Fibroblast of skin of right quadriceps (primary cell): ENCODE measurements at regions not wholly inside any gene's neighbourhood (a gene's known extent, or its start where the extent isn't known, plus 50 kb on each side); places are given as distances from the start of the nearest gene placed in this dataset.

ENCODE experiments used
- DNase-seq: peaks from one replicate; pipeline ENCODE4 v3.0.0-alpha.2; 2013

DNA sequence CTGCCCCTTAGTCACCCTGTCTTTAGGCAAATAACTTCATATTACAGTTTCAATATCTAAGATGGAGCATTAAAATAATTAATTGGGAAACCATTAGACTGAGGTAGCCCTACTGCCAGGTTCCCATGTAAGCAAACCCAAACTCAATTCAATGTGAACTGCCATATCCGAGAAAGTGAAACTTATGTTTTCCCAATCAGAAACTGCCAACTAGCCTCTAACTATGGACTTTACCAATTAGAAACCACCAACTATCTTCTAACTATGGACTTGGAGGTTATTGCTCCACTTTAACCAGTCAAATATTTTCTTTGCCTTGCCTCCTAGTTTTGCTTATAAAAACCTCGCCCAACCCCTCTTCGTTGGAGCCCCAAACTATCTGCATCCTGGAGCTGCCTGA lies 218.5 kb downstream of the ENC1 start:
- DNase-seq, result no peak

DNA sequence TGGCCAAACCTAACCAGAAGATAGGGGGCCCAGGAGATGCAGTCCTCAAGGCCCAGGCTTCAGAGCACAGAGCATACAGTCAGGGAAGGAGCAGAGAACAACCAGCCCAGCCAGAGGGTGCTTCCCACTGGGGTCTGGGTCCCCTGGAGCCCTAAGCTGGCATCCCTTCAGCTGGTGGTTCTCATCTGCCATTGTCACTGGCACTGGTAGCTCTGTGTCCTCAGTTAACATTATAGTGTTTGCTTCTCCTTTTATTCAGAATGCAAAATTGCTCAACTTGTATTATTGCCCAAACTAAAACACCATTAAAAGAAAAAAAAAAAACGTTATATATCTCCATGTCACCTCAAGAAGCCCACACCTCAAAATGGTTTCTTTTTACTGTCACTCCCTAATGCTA lies 219.2 kb downstream of the ENC1 start:
- DNase-seq, result no peak

DNA sequence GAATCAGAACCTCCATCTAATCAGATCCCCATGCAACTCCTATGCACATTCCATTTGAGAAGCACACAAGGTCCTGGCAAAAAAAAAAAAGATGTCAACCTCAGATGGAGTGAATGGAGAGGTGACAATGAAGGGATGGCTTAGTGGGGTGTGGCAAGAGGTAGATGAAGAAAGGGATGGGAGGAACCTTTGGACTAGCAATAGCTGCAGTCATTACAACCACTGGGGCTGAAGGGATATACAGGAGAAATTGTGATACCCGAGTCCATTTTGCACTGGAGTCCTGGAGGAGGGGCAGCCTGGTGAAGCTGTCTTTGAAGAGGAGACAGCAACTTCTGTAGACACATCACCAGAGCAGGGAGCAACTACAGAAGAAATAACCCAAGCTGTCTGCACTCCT lies 219.6 kb downstream of the ENC1 start:
- no peak for DNase-seq

DNA sequence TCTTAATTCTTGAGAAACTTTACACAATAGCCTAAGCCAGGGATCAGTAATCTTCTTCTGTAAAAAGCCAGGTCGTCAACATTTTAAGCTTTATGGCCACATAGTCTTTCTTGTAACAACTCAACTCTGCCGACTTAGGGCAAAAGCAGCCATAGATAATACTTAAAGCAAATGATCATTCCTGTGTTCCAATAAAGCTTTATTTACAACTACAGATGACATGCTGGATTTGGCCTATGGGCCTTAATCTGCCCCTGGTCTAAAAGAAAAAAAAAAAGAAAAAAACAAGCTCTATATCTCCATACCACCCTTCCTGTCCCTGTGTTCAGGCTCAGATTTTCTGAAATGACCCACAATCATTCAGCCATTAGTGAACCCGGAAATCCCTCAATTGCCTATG lies 220.3 kb downstream of the ENC1 start:
- DNase-seq, result no peak

DNA sequence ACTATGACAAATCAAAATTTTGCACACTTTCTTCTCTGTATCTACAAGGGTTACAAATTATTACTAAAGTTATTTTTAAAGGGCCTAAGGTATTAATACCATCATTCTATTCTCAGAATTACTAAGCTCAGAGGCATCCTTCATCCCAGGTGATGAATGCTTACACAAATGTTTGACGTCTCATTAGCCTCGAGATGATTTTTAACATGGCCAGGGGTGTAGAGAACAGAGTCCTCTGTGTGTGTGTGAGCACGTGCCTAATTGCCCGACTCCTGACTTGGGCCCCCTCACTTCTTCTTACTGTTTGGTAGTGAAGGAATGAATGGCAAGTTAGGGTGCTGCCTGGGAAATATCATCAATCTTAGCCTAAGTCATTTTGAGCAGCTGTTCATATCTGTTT lies 221.1 kb downstream of the ENC1 start:
- DNase-seq, result no peak

DNA sequence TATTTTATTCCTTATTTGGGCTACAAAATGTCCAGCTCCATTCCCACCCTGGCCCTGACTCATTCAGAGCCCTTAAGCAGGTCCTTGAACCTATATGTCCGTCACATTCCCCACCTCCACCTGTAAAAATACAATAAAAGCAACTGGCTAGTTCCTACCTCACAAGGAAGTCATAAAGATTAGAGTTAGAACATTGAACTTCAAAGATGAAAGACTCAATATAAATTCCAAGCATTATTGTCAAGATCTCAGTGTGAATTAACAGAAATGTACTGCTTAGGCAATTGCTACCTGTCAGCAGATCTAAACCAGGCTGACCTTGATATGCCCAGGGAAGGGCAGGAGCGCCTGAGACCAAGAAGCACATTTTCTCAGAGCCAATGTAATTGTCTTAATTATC lies 221.8 kb downstream of the ENC1 start:
- no peak for DNase-seq

DNA sequence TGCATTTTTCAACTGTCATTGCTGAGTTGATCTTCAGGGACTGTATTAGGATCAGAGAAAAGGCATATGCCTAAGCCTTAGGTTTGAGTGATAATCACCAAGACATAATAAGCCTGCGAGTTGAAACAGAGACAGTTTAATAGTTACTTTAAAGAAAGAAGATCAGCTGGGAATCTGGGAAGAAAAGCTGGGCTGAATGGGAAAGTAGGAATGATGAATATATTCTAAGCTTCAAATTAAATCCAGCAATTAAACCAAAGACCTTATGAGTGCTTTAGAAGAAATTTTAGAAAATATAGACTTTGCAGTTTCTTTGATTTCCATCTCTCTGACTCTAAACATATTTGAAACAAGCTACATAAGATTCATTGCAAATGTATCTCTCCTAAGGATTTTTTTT lies 222.3 kb downstream of the ENC1 start:
- DNase-seq, result no peak

DNA sequence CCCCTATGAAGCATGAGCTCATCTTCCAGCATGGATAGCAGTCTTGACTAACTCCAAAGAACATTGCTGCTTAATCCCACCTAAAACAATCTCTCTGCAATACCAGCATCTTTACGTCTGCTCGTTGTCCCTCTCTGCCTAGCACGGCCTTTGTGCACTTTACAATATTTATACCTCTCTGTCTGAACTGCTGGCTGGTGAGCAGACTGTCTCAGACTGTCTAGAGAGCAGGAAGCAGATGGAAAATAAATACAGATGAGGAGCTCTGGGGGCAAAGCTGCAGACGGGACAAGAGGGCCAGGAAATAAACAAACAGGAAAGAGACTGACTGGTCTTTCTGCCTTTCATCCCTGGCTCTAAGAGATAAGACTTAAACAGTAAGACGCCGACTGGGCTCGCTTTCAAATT lies 224.8 kb downstream of the ENC1 start:
- no peak for DNase-seq

DNA sequence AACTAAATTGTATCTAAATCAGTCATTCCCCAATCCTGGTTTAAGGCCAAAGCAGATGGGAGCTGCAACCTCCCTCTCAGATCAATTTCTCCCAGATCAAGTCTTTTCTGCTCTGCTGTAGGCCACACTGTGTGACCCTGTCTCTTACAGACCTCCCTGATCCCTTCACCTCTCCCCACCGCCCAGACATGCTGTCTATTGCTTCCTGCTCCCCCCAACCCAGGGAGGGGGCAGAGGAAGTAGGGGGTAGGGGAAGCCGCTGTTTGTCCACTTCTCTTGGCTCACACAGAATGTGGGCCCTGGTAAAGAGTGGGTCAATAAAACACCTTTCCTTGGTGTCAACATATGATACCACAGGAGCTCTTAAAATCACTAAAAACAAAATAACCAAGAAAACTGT lies 226.3 kb downstream of the ENC1 start:
- no peak for DNase-seq

DNA sequence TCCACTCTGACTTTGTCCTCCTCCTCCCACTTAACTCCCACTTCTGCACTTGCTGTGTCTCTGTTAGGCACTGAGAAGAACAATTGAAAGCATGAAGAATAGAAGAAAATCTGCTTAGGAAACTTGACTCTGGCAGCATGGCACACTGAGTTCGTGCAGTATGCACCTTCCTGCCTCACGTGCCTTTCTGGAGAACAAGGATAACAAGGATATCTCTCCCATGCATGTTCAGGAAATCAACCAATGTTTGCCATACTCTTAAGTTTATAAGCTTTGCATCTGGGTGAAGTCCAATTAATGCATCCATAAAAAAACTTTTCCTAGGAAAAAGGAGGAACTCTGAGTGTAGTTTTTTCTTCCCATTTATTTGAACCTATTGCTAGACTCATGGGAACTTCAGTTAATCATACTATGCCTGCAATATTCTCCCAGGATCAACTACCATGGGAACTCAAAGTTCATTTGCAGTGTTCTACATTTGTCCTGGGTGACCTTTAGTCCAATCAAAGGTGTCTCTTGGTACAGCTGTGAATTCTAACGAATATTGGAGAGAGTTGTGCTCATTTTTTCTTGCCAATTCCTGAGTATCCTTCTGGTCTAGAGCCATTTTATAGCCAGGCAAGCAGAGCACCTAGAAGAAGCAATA lies 227.0 kb downstream of the ENC1 start:
- DNase-seq, result no peak

DNA sequence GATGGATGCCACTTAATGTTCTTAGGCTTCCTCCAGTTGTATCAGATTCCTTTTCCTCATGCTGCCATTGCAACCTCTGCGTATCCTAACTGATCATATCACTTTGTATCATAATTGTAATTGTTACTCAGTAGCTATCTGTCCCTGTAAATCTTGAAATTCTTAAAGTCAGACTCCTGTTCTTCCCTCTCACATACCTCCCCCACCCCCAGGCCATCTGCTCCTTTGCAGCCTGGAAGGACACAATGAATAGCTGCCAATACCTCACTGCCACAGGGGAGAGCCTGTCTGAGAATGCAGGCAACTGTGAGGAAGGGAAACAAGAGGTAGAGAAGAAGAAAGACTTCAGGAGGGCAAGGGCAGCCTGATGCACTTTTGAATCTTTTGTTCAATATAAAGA lies 228.5 kb downstream of the ENC1 start:
- DNase-seq, result no peak

DNA sequence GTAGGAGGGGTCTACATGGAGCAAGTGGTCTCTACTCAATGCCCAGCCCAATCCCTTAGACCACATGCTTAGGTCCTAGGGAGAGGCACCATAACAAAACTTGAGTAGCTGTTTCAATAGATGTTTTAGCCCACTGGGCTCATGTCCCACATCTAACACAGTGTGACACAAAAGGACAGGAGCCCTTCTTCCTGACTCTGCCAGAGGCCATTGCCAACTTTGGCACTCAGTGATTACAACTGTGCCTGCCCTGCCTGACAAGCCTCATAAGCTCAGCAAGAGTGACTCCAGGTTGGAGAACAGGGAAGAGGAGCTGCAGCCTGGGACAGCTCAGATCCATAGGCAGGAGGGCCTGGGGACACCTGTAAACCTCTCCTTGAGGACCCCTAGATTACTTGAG lies 230.8 kb downstream of the ENC1 start:
- no peak for DNase-seq

DNA sequence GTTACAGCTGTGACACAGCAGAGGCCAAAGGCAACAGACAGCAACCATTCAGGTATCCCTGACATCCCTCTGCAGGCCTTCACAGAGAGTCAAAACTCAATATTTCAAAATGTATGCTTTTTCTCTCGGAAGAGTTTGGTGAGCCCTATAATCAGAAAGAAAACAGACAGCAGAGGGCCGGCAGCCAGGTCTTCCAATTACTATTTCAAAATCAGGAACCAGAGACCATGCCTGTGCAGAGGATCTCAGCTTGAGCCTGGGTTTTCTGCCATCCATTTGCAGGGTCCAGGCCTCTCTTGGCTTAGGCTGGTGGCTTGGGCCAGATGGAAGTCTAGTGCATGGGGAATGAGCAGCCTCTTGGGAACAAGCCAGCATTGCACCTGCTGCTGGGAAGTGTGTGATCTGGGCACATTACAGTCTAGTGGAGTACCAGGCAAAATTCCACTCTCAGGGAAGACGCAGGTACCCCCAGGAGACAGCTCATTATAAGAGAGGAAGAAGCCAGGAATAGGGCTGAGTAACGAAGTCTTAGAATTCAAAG lies 231.3 kb downstream of the ENC1 start:
- no peak for DNase-seq

DNA sequence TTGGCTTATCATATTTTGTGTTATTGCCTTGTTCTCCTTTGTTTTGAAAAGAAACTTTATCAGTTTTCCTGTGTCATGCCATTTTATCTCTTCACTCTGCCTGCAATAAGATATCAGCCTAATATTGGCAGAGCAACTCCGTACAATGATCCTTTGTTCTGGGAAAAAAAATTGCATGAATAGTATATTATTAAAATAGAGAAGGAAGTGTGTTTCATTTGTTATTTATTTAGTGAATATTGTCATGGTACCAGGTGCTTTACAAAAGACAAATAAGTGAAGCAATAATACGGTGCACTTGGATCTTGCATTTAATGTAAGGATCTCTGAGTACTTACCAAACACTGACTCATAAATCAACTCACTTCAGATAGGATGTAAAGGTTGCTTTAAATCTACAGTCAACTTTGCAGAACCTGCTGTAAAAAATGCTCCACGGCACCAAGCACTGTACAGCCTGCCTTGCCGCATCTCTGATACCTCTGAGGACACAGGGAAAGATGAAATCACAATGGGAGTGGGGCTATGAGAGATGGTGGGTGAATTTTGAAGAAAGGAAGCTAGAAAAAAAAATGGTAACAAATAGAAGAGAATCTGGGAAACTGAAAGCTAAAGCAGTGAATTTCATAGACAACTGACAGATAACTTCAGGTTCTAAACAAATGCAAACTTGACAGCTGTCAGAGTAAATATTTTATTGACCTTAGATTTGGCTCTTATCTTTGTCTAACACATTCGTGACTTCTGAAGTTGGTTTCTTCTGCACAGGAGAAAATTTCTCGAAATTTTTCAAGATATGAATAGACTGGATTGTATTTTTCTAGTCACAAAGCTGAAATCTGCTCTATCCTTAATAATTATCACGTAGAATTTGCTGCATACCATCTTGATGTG lies 232.1 kb downstream of the ENC1 start:
- DNase-seq, result no peak

DNA sequence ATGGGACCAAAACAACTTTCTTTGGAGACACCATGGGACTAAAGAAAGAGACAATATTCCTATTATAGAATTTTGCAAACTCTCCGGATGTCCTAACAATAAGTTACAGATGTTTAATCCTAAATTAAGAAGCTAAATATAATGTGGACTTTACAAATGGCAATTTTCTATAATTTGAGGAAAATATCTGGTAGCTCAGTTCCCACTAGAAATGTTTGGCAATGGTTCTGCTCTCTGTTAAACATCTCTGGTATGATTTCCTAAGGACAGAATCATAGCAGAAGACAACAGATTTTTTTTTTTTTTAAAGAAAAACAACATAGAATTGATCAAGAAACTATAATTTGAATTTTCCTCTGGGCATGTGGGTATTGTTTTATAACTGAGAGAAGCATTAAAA lies 232.8 kb downstream of the ENC1 start:
- no peak for DNase-seq

DNA sequence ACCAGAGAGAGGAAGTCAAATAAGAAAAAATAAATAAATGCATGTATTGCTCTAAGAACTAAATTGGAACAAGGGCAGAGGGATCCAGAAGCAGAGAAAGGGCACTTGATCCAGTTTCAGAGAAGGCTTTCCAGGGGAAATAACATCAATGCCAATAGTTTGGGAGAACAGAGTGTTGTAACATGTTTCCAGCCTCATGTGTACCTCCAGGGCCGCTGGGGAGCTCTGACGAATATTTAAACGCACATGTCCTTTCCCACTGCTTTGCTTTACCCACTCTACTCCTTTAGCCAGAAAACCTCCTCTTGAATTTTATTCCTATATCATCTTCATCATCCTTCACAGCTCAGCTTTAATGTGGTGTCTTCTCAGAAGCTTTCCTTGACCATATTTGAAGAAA lies 233.7 kb downstream of the ENC1 start:
- no peak for DNase-seq

DNA sequence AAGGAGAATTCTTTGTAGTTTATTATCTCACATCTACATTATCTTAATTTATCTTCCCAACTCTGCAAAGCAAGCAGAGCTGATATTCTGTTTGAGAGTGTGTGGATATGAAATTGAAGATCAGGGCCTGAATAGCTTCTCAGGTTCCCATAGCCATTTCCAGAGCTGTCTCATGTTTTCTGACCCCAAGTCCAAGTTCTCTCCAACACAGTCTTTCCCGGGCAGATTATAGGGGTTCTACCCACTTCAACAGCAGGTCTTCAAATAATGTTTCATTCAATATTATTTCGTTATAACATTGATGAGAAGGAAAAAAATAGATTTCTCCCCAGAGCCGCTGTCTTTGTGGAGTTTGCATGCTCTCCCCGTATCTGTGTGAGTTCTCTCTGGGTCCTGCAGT lies 234.9 kb downstream of the ENC1 start:
- DNase-seq, result no peak

DNA sequence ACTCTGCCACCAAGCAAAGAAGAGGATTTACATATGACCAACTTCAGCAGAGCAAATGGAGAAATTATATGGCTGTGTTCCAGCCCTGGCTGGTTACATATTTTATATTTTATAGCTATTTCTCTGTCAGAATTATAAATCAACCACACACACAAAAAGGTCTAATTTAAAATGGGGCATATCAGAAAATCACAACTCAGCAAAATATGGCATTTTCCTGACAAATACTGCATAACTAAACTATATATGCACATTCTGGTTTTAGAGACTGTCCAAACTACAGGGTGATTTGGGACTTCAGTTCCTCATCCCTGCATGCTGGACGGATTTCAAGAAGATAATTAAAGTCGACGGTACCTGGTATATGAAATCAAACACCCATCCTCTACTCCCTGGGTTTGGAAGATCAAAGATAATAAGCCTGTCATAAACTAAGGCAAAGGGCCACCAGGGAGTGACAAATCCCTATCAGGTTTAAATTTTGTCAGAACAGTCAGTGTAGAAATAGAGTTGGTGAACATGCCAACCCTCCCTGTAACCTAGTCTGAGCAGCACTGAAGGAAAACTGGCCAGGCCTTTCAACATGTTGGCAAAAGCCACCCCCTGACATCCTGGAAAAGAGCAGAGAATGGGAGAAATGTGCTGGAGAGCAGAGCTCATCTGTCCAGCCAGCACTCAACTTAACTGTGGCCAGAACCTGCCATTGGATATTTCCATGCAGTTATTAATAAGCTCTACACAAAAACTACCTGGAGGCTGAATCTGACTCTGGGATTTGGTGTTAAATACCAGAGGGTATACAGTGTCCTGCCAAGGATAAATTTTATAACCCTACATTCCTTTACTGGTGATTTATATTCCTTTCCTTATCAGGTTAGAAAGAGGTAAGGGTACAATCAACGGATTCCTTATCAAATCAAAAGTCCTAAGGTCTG lies 235.7 kb downstream of the ENC1 start:
- DNase-seq, result no peak

DNA sequence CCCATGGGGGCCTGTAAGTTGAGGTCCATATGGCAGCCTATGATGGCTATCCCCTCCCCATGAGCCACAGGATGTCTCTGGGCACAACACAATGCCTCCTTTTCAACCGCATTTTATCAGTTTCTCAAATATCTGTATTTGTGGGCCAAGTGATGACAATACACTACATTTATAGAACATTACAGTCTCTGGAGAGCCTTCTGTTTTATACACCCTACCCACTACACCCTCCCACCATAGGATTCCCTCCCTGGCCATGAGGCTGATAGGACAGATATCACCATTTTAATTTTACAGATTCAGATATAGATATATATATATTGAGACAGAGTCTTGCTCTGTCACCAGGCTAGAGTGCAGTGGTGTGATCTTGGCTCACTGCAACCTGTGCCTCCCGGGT lies 236.8 kb downstream of the ENC1 start:
- DNase-seq, result no peak

DNA sequence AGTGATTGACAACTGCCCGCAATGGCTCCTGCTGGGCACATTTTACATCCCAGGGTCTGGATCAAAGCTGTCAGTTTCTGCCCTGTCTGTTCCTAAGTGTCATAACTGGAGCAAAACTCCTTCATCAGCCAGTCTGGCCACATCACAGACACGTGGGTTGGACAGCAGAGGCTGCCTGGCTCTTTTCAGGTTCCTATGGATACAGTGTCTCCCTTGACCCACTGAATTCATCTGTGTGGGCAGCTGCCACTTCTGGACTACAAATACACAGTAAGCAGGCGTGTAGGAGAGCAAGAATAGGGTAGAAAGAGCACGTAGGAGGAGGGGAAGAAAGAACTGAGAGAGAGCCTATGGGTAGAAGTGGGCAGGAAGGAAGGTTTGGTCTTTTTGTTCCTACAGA lies 238.0 kb downstream of the ENC1 start:
- no peak for DNase-seq

DNA sequence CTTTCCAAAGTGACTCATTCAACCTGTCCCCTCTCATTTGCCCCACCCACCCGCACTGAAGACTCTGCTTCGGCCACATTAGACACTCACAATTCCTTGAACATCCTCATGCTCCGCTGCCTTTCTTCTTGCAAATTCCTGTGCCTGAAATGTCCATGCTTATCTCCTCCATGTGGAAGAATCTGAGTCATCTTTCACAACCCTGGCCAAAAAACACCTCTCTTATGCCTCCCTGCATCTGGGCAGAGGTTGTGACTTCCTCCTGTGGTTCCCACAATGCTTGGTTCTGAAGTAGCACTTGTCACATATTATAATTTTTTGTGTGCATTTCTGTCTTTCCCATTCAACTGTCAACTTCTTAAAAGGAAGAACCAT lies 238.6 kb downstream of the ENC1 start:
- DNase-seq, result no peak

DNA sequence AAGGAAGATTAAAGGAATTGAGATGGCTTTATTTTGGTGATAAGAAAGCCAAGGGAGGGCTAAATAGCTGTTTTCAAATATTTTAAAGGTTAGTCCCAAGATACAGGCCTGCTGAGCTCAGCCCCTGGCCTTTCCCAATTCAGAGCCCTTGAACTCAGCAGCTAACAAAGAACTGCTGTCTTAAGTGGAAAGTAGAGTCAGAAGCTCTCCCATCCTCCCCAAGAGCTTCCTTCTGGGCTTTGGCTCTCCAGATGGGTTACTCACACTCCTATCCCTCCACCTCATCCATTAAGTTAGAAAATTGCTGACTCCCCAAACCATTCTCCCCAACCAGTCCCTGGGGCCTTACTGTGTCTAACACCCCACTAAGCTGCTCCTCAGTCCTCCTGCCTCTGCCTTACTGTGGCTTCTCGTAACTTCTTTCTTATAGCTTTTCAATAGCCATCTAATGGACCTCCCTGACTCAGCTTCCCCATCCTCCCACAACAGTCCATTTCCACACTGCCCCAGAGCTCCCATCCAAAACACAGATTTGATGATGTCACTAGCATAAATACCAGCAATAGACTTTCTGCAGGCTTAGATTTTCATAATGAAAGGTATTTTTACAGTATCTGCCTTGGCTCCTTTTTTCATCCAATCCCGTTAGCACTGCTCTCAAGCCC lies 239.1 kb downstream of the ENC1 start:
- no peak for DNase-seq

DNA sequence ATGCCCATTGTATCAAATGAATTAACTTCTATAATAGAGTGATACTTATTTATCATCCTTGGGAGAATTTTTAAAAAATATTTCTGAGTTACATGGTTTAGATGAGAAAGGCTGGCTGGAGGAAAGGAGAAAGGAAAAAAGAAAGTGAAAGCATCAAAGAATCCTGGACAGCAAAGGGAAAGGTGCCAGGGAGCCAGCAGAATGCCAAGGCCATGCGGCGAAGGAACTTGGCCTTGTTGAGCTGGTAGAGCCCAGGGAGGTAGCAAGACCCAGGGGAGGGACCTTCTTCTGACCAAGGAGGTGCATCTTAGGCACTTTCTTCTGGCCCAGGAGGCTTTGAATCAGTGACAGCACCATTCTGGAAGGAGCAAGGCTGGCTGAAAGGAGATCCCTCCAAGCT lies 240.5 kb downstream of the ENC1 start:
- no peak for DNase-seq
